ENCODE measurements at regions not wholly inside any gene's neighbourhood (a gene's known extent, or its start where the extent isn't known, plus 50 kb on each side); places are given as distances from the start of the nearest gene placed in this dataset.

DNA sequence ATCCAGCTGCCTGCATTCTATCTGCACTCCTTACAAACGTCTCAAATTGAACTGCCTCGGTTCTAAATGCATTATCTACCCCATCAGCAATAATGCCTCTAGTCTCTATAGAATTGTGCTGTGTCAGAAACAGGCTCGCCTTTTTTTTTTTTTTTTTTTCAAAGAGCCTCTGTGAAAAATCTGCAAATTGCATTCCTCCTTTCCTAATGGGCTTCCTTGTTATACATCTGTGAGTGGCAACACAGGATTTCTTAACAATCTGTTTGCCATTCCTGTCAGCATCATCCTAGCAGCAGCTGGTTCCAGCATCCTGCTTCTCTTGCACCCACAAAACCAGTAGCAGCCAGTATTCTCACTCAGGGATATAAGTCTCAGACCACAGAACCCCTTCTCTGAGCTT is 413.5 kb upstream of the SEMA3D start:
- no peaks in the 10 kb centered on the region for H3K36me3 ChIP-seq (ENCODE audit: low read depth)
- no peaks in the 10 kb centered on the region for H3K4me1 ChIP-seq (ENCODE audit: low read depth)
- H3K9me3 ChIP-seq, result no peaks in the 10 kb centered on the region
- no peak for TF ChIP-seq CTCF (IDR thresholded peaks at IDR 0.05)
- H3K4me3 ChIP-seq, result no peak overlapping the region
- intact Hi-C loops (cut with DNase I, micrococcal nuclease), result no loop called here
- ATAC-seq, result no peak
- no peak for DNase-seq

DNA sequence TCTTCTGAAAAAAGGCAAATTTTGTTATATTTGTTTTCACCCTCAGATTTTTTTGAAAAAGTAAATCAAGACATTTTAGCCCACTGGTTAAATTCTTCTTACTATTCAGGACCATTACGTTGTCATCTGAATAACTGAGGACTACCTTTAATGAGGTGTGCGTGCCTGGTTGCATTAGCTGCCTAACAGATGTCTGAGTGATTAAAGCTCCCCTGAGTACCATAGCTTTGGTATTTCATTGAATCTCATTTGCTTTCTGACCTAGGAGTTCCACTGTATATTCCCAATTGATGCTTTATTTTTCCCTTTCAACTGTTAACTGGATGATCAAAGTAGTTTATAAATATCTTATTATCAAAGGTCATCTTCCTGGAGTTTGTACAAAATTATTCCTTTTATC is 410.0 kb upstream of the SEMA3D start:
- no peaks in the 10 kb centered on the region for H3K4me1 ChIP-seq (ENCODE audit: low read depth)
- H3K4me3 ChIP-seq, result no peak overlapping the region
- no peak for TF ChIP-seq CTCF (IDR thresholded peaks at IDR 0.05)
- H3K36me3 ChIP-seq (ENCODE audit: low read depth), result no peaks in the 10 kb centered on the region
- DNase-seq (no peak), ATAC-seq (no peak)
- H3K9me3 ChIP-seq, result no peaks in the 10 kb centered on the region
- intact Hi-C loops (cut with DNase I, micrococcal nuclease), result no loop called here

DNA sequence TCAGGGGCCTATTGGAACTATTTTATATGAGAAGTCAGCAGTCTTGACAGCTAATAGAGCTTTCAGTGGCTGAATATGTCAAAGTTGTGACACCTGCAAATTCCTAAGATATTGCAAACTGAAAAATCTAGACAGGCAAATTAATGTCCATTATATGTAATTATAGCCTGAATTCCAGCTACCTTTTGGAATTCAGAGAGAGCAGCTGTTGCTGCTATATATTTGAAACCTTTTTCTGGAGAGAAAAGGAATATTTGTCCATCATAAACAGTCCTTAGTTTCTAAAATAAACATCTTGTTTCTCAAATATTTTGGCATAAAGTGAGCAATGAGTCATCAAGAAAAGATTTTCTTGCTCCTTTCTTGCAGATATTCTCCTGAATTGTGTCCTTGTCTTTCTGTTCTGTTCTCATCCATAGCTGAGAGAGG is 408.9 kb upstream of the SEMA3D start:
- no peak for TF ChIP-seq CTCF (IDR thresholded peaks at IDR 0.05)
- intact Hi-C loops (cut with DNase I, micrococcal nuclease), result no loop called here
- no peak overlapping the region for H3K4me3 ChIP-seq
- no peaks in the 10 kb centered on the region for H3K9me3 ChIP-seq
- no peaks in the 10 kb centered on the region for H3K4me1 ChIP-seq (ENCODE audit: low read depth)
- no peaks in the 10 kb centered on the region for H3K36me3 ChIP-seq (ENCODE audit: low read depth)
- no peak for ATAC-seq
- DNase-seq, result no peak

- DNase-seq (no peak), ATAC-seq (no peak)
- Histone ChIP-seq H3K4me3 (no peak overlapping the region), H3K36me3 (ENCODE audit: low read depth) (no peaks in the 10 kb centered on the region), H3K4me1 (ENCODE audit: low read depth) (no peaks in the 10 kb centered on the region), H3K9me3 (no peaks in the 10 kb centered on the region)
- TF ChIP-seq CTCF (IDR thresholded peaks at IDR 0.05), result no peak
- intact Hi-C loops (cut with DNase I, micrococcal nuclease), result no loop called here
Measured at GRCh38 chr7:85593355-85593754, 406.5 kb upstream of the SEMA3D start.

GRCh38 chr7:85587785-85588184 is 400.9 kb upstream of the SEMA3D start:
- H3K4me1 ChIP-seq (ENCODE audit: low read depth), result no peaks in the 10 kb centered on the region
- DNase-seq (no peak), ATAC-seq (no peak)
- no peaks in the 10 kb centered on the region for H3K9me3 ChIP-seq
- no peak overlapping the region for H3K4me3 ChIP-seq
- no peak for TF ChIP-seq CTCF (IDR thresholded peaks at IDR 0.05)
- intact Hi-C loops (cut with DNase I, micrococcal nuclease), result no loop called here
- H3K36me3 ChIP-seq (ENCODE audit: low read depth), result no peaks in the 10 kb centered on the region

GRCh38 chr7:85586091-85586490 is 399.2 kb upstream of the SEMA3D start:
- H3K4me3 ChIP-seq, result no peak overlapping the region

More at GRCh38 chr7:85586091-85586490, 399.2 kb upstream of the SEMA3D start:
- no peak for TF ChIP-seq CTCF (IDR thresholded peaks at IDR 0.05)
- Histone ChIP-seq H3K4me1 (ENCODE audit: low read depth) (no peaks in the 10 kb centered on the region), H3K9me3 (no peaks in the 10 kb centered on the region), H3K36me3 (ENCODE audit: low read depth) (no peaks in the 10 kb centered on the region)
- intact Hi-C loops (cut with DNase I, micrococcal nuclease), result no loop called here
- no peak for DNase-seq
- no peak for ATAC-seq
